HT1080 (cell line): ENCODE measurements at regions not wholly inside any gene's neighbourhood (a gene's known extent, or its start where the extent isn't known, plus 50 kb on each side); places are given as distances from the start of the nearest gene placed in this dataset.
"Not testable (repeated sequence)": the region's sequence is repeated elsewhere in the genome, so short reads cannot be mapped to it uniquely, and the experiment has no call there.

ENCODE experiments used
- DNase-seq: peaks from one replicate; pipeline ENCODE4 v3.0.0-alpha.2; 2015; ENCODE audit warnings: low read depth

- DNase-seq: not testable (repeated sequence)
Observed at GRCh38 chr11:122401581-122401980, 253.9 kb upstream of the UBASH3B start.

- DNase-seq: no peak
Observed at GRCh38 chr11:122399375-122399774, 256.1 kb upstream of the UBASH3B start.

- no peak for DNase-seq
Observed at GRCh38 chr11:122398851-122399250, 256.7 kb upstream of the UBASH3B start.

DNA sequence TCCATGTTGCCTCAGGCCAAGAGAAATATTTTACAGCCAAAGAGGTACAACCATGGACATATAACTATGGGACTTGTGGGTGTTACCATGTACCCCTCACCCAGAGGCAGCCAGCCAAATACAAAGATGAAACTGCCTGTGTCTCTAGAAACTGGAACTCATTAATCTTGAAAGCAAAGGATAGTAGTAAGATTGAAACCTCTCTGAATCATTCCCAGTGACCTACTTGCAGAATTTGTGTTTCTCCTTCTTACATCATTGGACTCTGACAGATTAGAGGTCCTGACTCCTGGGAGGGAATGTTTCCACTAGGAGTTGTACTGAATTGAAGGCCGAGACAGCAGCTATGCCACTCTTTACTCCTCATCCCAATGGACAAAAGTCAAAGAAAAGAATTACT lies 257.4 kb upstream of the UBASH3B start:
- no peak for DNase-seq

GRCh38 chr11:122395282-122395681 lies 260.2 kb upstream of the UBASH3B start:
- DNase-seq: no peak

GRCh38 chr11:122394313-122394712 lies 261.2 kb upstream of the UBASH3B start:
- DNase-seq: no peak

- DNase-seq: no peak
Observed at GRCh38 chr11:122393209-122393860, 262.2 kb upstream of the UBASH3B start.

DNA sequence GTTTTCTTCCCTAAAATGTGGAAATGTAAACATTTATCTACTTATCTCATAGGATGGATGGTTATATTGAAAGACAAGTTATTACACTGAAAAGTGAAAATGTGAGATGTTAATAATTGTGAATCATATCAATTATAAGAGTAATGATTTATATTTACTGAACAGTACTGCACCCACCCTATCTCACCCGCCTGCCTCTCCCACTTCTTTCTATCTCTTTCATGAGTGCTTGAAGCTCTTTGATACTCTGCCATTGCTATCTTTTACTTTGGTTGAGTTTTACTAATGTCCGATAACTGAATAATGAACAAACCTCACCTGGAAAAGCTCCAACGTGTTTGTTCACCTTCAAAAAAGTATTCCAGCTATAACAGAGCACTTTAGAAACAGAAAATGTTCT lies 263.0 kb upstream of the UBASH3B start:
- DNase-seq: no peak

GRCh38 chr11:122391049-122391448 lies 264.5 kb upstream of the UBASH3B start:
- no peak for DNase-seq

GRCh38 chr11:122383186-122383585 lies 267.2 kb upstream of the BLID start:
- DNase-seq: no peak

GRCh38 chr11:122375687-122376399 lies 259.8 kb upstream of the BLID start:
- DNase-seq: peak; percentile 80

DNA sequence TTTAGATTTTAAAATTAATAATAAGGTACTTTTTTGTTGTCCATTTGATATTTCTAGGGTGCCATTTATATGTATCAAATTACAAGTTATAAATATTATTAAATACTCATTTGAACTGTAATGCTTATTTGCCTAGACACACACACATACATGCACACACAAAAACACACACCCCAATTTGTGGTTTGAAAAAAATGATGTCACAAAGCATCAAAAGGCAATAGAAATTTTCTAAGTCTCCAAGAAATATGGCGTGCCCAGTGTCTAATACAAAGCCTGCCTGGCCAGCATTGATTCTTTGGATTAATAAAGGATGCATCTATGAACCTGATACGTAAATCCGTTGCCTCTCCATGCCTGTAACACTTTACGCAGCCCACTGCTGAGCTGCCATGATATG lies 252.8 kb upstream of the BLID start:
- no peak for DNase-seq

- DNase-seq: peak; percentile 5
Observed at GRCh38 chr11:122367809-122368231, 251.8 kb upstream of the BLID start.

- DNase-seq: no peak
Observed at GRCh38 chr11:122365610-122366360, 249.8 kb upstream of the BLID start.

DNA sequence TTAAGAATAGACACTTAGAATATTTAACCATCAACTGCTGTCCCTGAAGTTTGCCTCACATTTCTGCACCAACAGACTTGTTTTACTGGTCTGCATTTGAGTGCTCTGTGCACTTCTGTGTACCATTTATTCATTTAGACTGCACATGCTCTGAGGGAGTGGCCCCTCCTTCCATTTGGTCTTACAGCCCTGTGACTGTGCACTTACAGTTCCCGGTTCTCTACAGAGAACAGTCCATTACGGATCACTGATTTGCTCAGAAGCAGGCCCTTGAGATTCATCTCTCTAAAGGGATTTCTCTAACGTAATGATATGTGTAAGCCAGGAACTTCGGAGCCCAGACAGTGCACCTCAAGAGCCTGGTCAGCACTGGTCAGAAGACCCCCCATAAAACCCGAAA lies 247.3 kb upstream of the BLID start:
- DNase-seq: no peak

- DNase-seq: no peak
Observed at GRCh38 chr11:122362381-122362780, 246.4 kb upstream of the BLID start.

GRCh38 chr11:122360875-122361274 lies 244.9 kb upstream of the BLID start:
- no peak for DNase-seq

DNA sequence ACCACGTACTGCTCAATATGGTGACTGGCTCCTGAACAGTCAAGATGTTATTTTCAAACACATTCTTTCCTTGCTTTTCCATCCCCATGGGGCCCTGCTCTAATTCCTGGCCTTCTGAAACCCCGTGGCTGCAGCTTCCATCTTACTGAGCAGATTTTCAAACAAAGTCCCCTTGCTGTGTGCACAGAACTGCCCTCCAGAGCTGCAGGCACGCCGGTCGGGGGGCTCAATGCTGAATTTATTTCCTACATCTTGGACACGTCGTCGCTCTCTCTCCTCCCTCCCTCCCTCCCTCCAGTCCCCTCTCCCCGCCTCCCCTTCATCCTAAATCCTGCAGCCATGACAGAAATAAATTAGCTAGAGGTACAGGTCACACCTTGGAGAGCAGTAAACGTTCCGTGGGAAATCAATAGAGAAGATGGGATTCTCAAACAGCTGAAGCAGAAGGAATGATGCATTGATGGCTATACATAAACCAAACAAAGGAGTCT lies 243.1 kb upstream of the BLID start:
- DNase-seq: no peak

DNA sequence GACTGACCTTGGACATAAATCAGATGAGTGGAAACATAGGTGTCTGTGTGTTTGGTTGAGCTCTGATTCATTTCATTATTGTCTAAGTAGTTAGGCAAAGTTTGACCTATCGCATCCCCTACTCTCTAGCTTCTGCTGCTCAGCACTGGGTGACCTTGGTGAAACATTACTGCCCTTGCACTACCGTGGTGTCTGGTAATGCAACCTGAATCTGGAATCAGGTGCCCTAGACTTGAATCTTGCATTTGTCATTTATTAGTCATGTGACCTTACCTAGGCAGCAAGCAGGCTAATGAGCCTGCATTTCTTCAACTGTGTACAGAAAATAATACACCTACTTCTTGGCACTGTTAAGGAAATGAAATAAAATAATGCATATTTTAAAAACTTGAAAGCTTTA lies 242.3 kb upstream of the BLID start:
- no peak for DNase-seq

GRCh38 chr11:122355968-122356367 lies 240.0 kb upstream of the BLID start:
- DNase-seq: no peak

- no peak for DNase-seq
Observed at GRCh38 chr11:122354025-122354697, 238.1 kb upstream of the BLID start.

GRCh38 chr11:122353561-122353960 lies 237.5 kb upstream of the BLID start:
- no peak for DNase-seq
